ENCODE measurements at regions not wholly inside any gene's neighbourhood (a gene's known extent, or its start where the extent isn't known, plus 50 kb on each side); places are given as distances from the start of the nearest gene placed in this dataset.

GRCh38 chr1:148334339-148335130, 148.6 kb downstream of the PPIAL4G start (continued):
- TF ChIP-seq SRSF9 (IDR thresholded peaks at IDR 0.05; ENCODE audit: borderline replicate concordance, insufficient read depth, low read depth, low read length, poor library complexity, severe bottlenecking), result no peak
- no peak for TF ChIP-seq FOXO4 (CRISPR knock-in tag; conservative IDR thresholded peaks at IDR 0.05)
- TF ChIP-seq TERF1 (CRISPR knock-in tag; IDR thresholded peaks at IDR 0.05), result no peak
- no peak for TF ChIP-seq ZFP36L1 (CRISPR knock-in tag; IDR thresholded peaks at IDR 0.05)
- TF ChIP-seq ZZZ3 (CRISPR knock-in tag; IDR thresholded peaks at IDR 0.05; ENCODE audit: borderline replicate concordance), result no peak
- no peak for TF ChIP-seq ZNF678 (CRISPR knock-in tag; IDR thresholded peaks at IDR 0.05)
- TF ChIP-seq ARNTL (CRISPR knock-in tag; IDR thresholded peaks at IDR 0.05), result no peak
- no peak for TF ChIP-seq STAG1 (CRISPR knock-in tag; IDR thresholded peaks at IDR 0.05)
- TF ChIP-seq ELK4 (CRISPR knock-in tag; IDR thresholded peaks at IDR 0.05; ENCODE audit: borderline replicate concordance), result no peak
- no peak for TF ChIP-seq PBX3 (CRISPR knock-in tag; IDR thresholded peaks at IDR 0.05; ENCODE audit: borderline replicate concordance)
- no peak for TF ChIP-seq E2F2 (CRISPR knock-in tag; IDR thresholded peaks at IDR 0.05; ENCODE audit: borderline replicate concordance)
- TF ChIP-seq ZNF496 (CRISPR knock-in tag; IDR thresholded peaks at IDR 0.05; ENCODE audit: insufficient replicate concordance), result no peak
- TF ChIP-seq GATA4 (IDR thresholded peaks at IDR 0.05; ENCODE audit: borderline replicate concordance, low read depth), result peak; percentile 72
- TF ChIP-seq ZGPAT (CRISPR knock-in tag; IDR thresholded peaks at IDR 0.05), result 0 out of 2 replicates have a peak, but pooled peaks have one; percentile 17
- TF ChIP-seq ZNF124 (CRISPR knock-in tag; IDR thresholded peaks at IDR 0.05), result no peak
- no peak for TF ChIP-seq SMAD3 (CRISPR knock-in tag; IDR thresholded peaks at IDR 0.05)
- TF ChIP-seq EZH2 (conservative IDR thresholded peaks at IDR 0.05; ENCODE audit: low read depth, low read length), result no peak; the same call in 1 of the 2 replicates
- no peak for TF ChIP-seq ATF5 (CRISPR knock-in tag; IDR thresholded peaks at IDR 0.05; ENCODE audit: low read depth)
- no peak for TF ChIP-seq MEIS1 (CRISPR knock-in tag; IDR thresholded peaks at IDR 0.05; ENCODE audit: borderline replicate concordance)
- TF ChIP-seq ZNF792 (CRISPR knock-in tag; IDR thresholded peaks at IDR 0.05), result no peak
- no peak for TF ChIP-seq KDM5A (IDR thresholded peaks at IDR 0.05; ENCODE audit: borderline replicate concordance, low read length)
